ENCODE measurements at regions not wholly inside any gene's neighbourhood (a gene's known extent, or its start where the extent isn't known, plus 50 kb on each side); places are given as distances from the start of the nearest gene placed in this dataset.

DNA sequence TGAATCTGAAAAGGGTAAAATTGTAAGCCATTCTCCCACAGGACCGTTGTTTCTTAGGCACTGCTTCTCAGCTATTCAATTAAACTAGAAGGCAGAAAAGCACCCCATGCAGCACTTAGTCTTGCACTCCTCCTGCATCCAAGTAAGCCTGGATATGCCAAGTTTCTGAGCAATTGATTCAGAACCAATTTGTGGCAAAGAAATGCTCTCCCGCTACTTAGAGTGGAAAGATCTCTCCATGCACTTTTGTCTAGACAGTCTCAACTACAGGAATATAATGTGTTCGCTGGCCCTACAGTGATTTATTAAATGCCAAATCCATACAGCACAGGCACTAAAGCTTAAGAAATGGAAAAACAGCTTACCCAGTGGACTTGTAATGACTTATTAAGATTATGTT is 338.5 kb downstream of the HACE1 start:
- ChIA-PET CTCF (no interaction called here), POLR2A (no interaction called here)
- H3K4me3 Mint-ChIP-seq: no peak overlapping the region
- no peak for DNase-seq
- Histone ChIP-seq H3K27me3 (ENCODE audit: insufficient read depth, low read length, poor library complexity, severe bottlenecking) (no peaks in the 10 kb centered on the region), H3K9me3 (ENCODE audit: low read length) (no peaks in the 10 kb centered on the region), H3K4me3 (ENCODE audit: low read length) (no peak overlapping the region), H3K4me1 (ENCODE audit: insufficient read depth, low read length) (no peaks in the 10 kb centered on the region), H3K27ac (ENCODE audit: low read depth, low read length) (no peak overlapping the region), H3K36me3 (ENCODE audit: insufficient read depth, low read length) (no peaks in the 10 kb centered on the region)
- H3K27ac Mint-ChIP-seq: no peak overlapping the region
- H3K4me1 Mint-ChIP-seq: peaks cover 0 to 5% (median 5%) of the 10 kb centered on the region in 3 donors
- H3K36me3 Mint-ChIP-seq: no peaks in the 10 kb centered on the region
- H3K9me3 Mint-ChIP-seq: no peaks in the 10 kb centered on the region
- peaks cover 2 to 26% of the 10 kb centered on the region in 2 donors for H3K27me3 Mint-ChIP-seq

DNA sequence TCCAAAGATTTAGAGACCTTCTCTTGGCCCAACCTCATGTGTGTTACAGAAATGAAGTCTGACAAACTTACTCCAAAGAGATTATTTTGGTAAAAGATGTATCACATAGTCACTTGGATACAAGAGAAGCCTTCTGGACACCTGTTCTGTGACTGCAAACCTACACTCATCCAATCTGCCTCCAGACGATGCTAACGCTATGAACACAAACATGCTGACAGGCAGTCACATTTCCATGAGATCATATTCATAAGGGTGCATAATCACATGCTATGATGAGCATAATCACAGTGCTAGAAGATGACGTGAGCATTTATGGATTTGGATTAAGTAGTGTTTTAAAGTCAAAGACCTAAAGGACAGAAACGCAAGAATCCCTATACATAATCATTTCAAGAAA is 340.2 kb downstream of the HACE1 start:
- Histone ChIP-seq H3K36me3 (ENCODE audit: insufficient read depth, low read length) (no peaks in the 10 kb centered on the region), H3K27ac (ENCODE audit: low read depth, low read length) (no peak overlapping the region), H3K4me3 (ENCODE audit: low read length) (no peak overlapping the region), H3K9me3 (ENCODE audit: low read length) (no peaks in the 10 kb centered on the region), H3K4me1 (ENCODE audit: insufficient read depth, low read length) (no peaks in the 10 kb centered on the region), H3K27me3 (ENCODE audit: insufficient read depth, low read length, poor library complexity, severe bottlenecking) (no peaks in the 10 kb centered on the region)
- H3K9me3 Mint-ChIP-seq: no peaks in the 10 kb centered on the region
- H3K27me3 Mint-ChIP-seq: peaks cover 2 to 21% of the 10 kb centered on the region in 2 donors
- no peaks in the 10 kb centered on the region for H3K4me1 Mint-ChIP-seq
- CTCF ChIA-PET: no interaction called here
- POLR2A ChIA-PET: no interaction called here
- no peak overlapping the region for H3K27ac Mint-ChIP-seq
- no peak for DNase-seq
- no peak overlapping the region for H3K4me3 Mint-ChIP-seq
- no peaks in the 10 kb centered on the region for H3K36me3 Mint-ChIP-seq

DNA sequence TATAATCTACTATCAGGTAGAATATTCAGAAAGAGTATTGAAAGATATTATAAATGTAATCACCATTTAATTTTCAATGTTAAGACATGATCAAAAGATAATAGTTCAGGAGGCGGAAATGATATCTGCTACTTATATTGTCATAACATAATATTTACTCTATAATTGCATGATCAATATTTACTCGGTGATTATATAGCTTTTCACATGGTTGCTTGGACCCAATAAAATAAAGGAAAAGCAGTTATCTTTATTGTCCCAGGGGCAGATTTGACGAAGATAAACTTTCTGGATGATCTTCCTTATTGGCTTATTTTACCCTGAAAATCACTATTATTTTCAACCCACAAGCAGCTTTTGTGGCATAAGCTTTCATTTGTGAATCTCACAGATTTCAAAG is 350.4 kb downstream of the HACE1 start:
- Histone ChIP-seq H3K4me1 (ENCODE audit: insufficient read depth, low read length) (no peaks in the 10 kb centered on the region), H3K9me3 (ENCODE audit: low read length) (no peaks in the 10 kb centered on the region), H3K36me3 (ENCODE audit: insufficient read depth, low read length) (no peaks in the 10 kb centered on the region), H3K27ac (ENCODE audit: low read depth, low read length) (no peak overlapping the region), H3K4me3 (ENCODE audit: low read length) (no peak overlapping the region), H3K27me3 (ENCODE audit: insufficient read depth, low read length, poor library complexity, severe bottlenecking) (no peaks in the 10 kb centered on the region)
- Mint-ChIP-seq H3K27ac (no peak overlapping the region), H3K36me3 (no peaks in the 10 kb centered on the region), H3K27me3 (peaks cover 0 to 12% of the 10 kb centered on the region in 2 donors), H3K9me3 (no peaks in the 10 kb centered on the region), H3K4me1 (no peaks in the 10 kb centered on the region), H3K4me3 (no peak overlapping the region)
- no peak for DNase-seq
- POLR2A ChIA-PET: no interaction called here
- CTCF ChIA-PET: no interaction called here

DNA sequence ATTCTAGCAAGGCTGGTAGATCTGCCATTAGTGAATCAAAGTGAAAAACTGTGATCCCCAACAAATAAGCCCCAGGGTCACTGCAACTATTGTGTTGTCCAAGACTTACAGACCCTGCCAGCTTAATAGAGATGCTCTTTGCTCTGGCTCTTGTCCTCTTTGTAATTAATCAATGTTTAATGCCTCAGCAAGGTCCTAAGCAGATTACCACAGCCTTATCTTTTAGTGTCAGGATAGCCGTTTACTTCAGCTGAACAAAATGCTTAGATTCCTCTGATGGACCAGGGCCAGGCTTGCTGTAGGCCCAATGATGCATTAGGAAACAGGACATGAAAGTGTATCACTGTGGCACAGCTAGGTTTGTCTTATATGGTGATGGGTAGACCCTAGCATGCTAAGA is 353.3 kb downstream of the HACE1 start:
- Histone ChIP-seq H3K27ac (ENCODE audit: low read depth, low read length) (no peak overlapping the region), H3K4me3 (ENCODE audit: low read length) (no peak overlapping the region), H3K4me1 (ENCODE audit: insufficient read depth, low read length) (no peaks in the 10 kb centered on the region), H3K9me3 (ENCODE audit: low read length) (no peaks in the 10 kb centered on the region), H3K27me3 (ENCODE audit: insufficient read depth, low read length, poor library complexity, severe bottlenecking) (no peaks in the 10 kb centered on the region), H3K36me3 (ENCODE audit: insufficient read depth, low read length) (no peaks in the 10 kb centered on the region)
- no peak overlapping the region for H3K4me3 Mint-ChIP-seq
- no peak for DNase-seq
- POLR2A ChIA-PET: no interaction called here
- peaks cover 0 to 9% of the 10 kb centered on the region in 2 donors for H3K27me3 Mint-ChIP-seq
- no peaks in the 10 kb centered on the region for H3K4me1 Mint-ChIP-seq
- no peak overlapping the region for H3K27ac Mint-ChIP-seq
- no peaks in the 10 kb centered on the region for H3K36me3 Mint-ChIP-seq
- CTCF ChIA-PET: interaction anchor here (1.1 kb wide), 1 partner anchor 20 kb away, joined by 4 read pairs; no protein-coding TSS in a partner anchor
- no peaks in the 10 kb centered on the region for H3K9me3 Mint-ChIP-seq

DNA sequence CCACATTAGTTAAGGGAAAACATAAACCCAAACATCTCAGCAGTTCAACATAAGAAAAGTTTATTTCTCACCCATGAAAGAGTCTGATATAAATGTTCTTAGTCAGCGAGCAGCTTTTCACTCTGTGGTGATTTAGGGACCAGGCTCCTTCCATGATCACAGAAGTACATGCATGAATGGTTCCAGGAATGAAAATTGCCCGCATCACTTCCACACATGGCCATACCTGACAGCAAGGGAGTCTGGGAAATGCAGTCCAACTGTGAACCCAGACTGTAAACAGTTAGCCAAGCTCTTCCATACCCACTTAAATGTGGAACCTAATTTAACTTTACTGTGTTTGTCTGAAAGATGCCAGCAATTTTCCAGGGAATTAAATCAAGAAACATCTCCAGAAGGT is 353.9 kb downstream of the HACE1 start:
- H3K4me1 Mint-ChIP-seq: no peaks in the 10 kb centered on the region
- no peak overlapping the region for H3K27ac ChIP-seq (ENCODE audit: low read depth, low read length)
- no peak overlapping the region for H3K4me3 Mint-ChIP-seq
- no peak overlapping the region for H3K4me3 ChIP-seq (ENCODE audit: low read length)
- POLR2A ChIA-PET: no interaction called here
- no peaks in the 10 kb centered on the region for H3K36me3 Mint-ChIP-seq
- no peaks in the 10 kb centered on the region for H3K27me3 ChIP-seq (ENCODE audit: insufficient read depth, low read length, poor library complexity, severe bottlenecking)
- no peaks in the 10 kb centered on the region for H3K36me3 ChIP-seq (ENCODE audit: insufficient read depth, low read length)
- no peaks in the 10 kb centered on the region for H3K9me3 ChIP-seq (ENCODE audit: low read length)
- H3K4me1 ChIP-seq (ENCODE audit: insufficient read depth, low read length): no peaks in the 10 kb centered on the region
- H3K27me3 Mint-ChIP-seq: peaks cover 0 to 9% of the 10 kb centered on the region in 2 donors
- no peak overlapping the region for H3K27ac Mint-ChIP-seq
- no peak for DNase-seq
- CTCF ChIA-PET: no interaction called here
- H3K9me3 Mint-ChIP-seq: no peaks in the 10 kb centered on the region

GRCh38 chr6:104500265-104500664 is 359.5 kb downstream of the HACE1 start:
- H3K27ac Mint-ChIP-seq: no peak overlapping the region
- Histone ChIP-seq H3K9me3 (ENCODE audit: low read length) (no peaks in the 10 kb centered on the region), H3K4me3 (ENCODE audit: low read length) (no peak overlapping the region), H3K36me3 (ENCODE audit: insufficient read depth, low read length) (no peaks in the 10 kb centered on the region), H3K4me1 (ENCODE audit: insufficient read depth, low read length) (no peaks in the 10 kb centered on the region), H3K27ac (ENCODE audit: low read depth, low read length) (no peak overlapping the region), H3K27me3 (ENCODE audit: insufficient read depth, low read length, poor library complexity, severe bottlenecking) (no peaks in the 10 kb centered on the region)
- H3K9me3 Mint-ChIP-seq: no peaks in the 10 kb centered on the region
- CTCF ChIA-PET: no interaction called here
- POLR2A ChIA-PET: no interaction called here
- no peak for DNase-seq
- H3K36me3 Mint-ChIP-seq: no peaks in the 10 kb centered on the region
- peaks cover 0 to 4% of the 10 kb centered on the region in 2 donors for H3K27me3 Mint-ChIP-seq
- no peak overlapping the region for H3K4me3 Mint-ChIP-seq
- no peaks in the 10 kb centered on the region for H3K4me1 Mint-ChIP-seq

- no peaks in the 10 kb centered on the region for H3K4me1 Mint-ChIP-seq
- DNase-seq: no peak
- H3K4me3 Mint-ChIP-seq: no peak overlapping the region
- H3K27ac Mint-ChIP-seq: no peak overlapping the region
- Histone ChIP-seq H3K4me1 (ENCODE audit: insufficient read depth, low read length) (no peaks in the 10 kb centered on the region), H3K9me3 (ENCODE audit: low read length) (no peaks in the 10 kb centered on the region), H3K27ac (ENCODE audit: low read depth, low read length) (no peak overlapping the region), H3K4me3 (ENCODE audit: low read length) (no peak overlapping the region), H3K27me3 (ENCODE audit: insufficient read depth, low read length, poor library complexity, severe bottlenecking) (no peaks in the 10 kb centered on the region), H3K36me3 (ENCODE audit: insufficient read depth, low read length) (no peaks in the 10 kb centered on the region)
- POLR2A ChIA-PET: no interaction called here
- H3K9me3 Mint-ChIP-seq: no peaks in the 10 kb centered on the region
- CTCF ChIA-PET: no interaction called here
- no peaks in the 10 kb centered on the region for H3K36me3 Mint-ChIP-seq
- H3K27me3 Mint-ChIP-seq: peaks cover 0 to 2% of the 10 kb centered on the region in 2 donors
These were observed 373.7 kb downstream of the HACE1 start for GRCh38 chr6:104486035-104486434.

DNA sequence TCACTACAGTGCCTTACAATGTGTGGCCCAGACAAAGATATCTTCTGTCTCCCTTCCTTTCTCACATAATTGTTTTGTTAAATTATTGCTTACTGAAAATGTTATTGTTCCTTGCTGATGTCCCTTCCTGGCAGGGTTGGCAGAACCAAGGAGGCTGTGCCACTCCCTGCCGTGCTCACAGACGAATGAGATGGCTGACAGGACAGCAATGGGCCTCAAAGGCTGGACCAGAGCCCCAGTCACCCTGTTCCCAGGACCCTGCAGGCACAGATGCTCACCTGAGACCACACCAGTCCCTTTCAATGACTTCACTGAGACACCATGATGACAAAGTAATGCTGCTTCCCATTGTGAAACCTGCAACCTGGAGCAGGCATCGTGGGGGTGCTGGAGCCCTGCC is 375.1 kb downstream of the HACE1 start:
- H3K4me3 ChIP-seq (ENCODE audit: low read length): no peak overlapping the region
- CTCF ChIA-PET: no interaction called here
- Mint-ChIP-seq H3K9me3 (no peaks in the 10 kb centered on the region), H3K27ac (no peak overlapping the region), H3K36me3 (no peaks in the 10 kb centered on the region), H3K4me3 (no peak overlapping the region), H3K4me1 (no peaks in the 10 kb centered on the region), H3K27me3 (peaks cover 0 to 2% of the 10 kb centered on the region in 2 donors)
- H3K9me3 ChIP-seq (ENCODE audit: low read length): no peaks in the 10 kb centered on the region
- no peaks in the 10 kb centered on the region for H3K4me1 ChIP-seq (ENCODE audit: insufficient read depth, low read length)
- no peaks in the 10 kb centered on the region for H3K27me3 ChIP-seq (ENCODE audit: insufficient read depth, low read length, poor library complexity, severe bottlenecking)
- DNase-seq: no peak
- no peaks in the 10 kb centered on the region for H3K36me3 ChIP-seq (ENCODE audit: insufficient read depth, low read length)
- no peak overlapping the region for H3K27ac ChIP-seq (ENCODE audit: low read depth, low read length)
- POLR2A ChIA-PET: no interaction called here

- no peak overlapping the region for H3K27ac Mint-ChIP-seq
- H3K4me3 Mint-ChIP-seq: no peak overlapping the region
- no peak overlapping the region for H3K4me3 ChIP-seq (ENCODE audit: low read length)
- ChIA-PET CTCF (no interaction called here), POLR2A (no interaction called here)
- DNase-seq: no peak
- no peaks in the 10 kb centered on the region for H3K36me3 ChIP-seq (ENCODE audit: insufficient read depth, low read length)
- H3K27ac ChIP-seq (ENCODE audit: low read depth, low read length): no peak overlapping the region
- no peaks in the 10 kb centered on the region for H3K4me1 Mint-ChIP-seq
- no peaks in the 10 kb centered on the region for H3K36me3 Mint-ChIP-seq
- H3K27me3 Mint-ChIP-seq: peaks cover 0 to 2% of the 10 kb centered on the region in 2 donors
- no peaks in the 10 kb centered on the region for H3K9me3 ChIP-seq (ENCODE audit: low read length)
- no peaks in the 10 kb centered on the region for H3K27me3 ChIP-seq (ENCODE audit: insufficient read depth, low read length, poor library complexity, severe bottlenecking)
- no peaks in the 10 kb centered on the region for H3K9me3 Mint-ChIP-seq
- H3K4me1 ChIP-seq (ENCODE audit: insufficient read depth, low read length): no peaks in the 10 kb centered on the region
These were observed 375.5 kb downstream of the HACE1 start for GRCh38 chr6:104484191-104484590.
